ENCODE measurements at regions not wholly inside any gene's neighbourhood (a gene's known extent, or its start where the extent isn't known, plus 50 kb on each side); places are given as distances from the start of the nearest gene placed in this dataset.

DNA sequence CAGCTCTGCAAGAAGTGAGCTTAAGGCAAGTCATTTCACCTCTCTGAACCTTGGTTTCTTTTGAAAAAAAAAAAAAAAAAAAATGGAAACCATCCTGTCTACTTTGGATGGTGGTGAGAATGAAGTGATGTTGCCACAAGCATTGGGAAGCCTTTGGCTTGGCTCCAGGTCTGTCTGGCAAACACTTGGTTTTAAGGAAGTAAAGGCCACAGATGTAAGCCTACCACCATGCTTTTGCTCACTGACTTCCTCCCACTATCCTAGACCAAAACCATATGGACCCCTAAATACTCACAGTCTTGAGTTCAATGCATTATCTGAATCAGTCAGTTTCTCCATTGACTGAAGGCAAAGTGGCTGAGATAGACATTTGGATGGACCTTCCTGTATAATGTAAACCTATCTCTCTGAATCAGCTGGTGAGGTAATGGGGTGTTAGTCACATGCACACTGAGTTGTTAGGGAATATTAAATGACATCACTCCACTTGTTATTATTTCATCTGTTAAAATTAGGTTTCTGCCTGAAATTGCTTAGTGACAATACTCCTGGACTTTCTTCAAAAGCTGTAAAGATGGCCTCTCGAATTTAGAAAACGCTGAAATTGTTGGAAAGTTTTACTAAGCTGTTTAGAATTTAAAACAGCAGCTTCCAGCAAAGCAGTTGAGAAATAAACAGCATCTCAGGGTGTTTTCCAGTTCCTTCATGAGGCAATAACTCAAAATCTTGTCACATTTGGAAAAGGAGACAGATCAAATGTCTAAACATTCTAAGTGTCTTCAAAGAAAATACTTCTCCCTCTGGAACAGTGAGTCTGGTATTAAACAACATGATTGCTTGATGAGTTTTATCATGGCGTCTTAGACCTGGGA is 833.5 kb downstream of the DHX35 start:
- no peak for DNase-seq

DNA sequence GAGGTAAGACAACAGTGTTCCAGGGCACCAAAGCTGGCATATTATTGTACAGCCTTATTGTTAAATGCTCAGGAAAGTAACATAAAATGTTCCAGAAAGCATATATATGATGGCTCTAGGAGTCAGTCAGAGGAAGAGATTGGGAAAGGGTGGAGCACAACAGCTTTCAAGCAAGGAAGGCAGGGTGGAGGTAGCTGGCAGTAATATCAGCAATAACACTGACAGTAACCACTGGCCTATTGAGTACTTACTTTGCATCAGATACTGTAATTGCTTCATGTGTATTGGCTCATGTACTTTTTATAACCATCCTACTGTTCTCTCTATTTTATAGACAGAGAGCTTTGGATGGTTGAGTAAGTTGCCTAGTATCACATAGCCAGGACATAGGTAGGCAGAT is 830.2 kb downstream of the DHX35 start:
- no peak for DNase-seq

DNA sequence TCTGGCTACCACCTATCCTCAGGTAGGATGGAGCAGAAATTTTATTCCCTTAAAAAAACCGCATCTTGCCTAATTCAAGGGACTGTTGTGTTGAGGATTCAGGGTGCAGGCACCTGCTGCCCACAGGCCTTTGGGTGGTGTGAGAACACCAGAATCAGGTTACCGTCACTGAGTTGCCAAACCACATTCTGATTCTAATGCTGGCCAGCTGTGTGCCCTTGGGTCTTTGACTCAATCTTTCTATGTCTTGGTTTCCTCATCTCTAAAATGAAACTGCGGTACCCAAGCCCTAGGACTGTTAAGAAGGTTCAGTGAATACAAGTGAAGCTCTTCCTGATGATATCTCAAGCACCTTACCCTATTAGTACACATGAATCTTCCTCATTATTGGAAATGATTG is 827.3 kb downstream of the DHX35 start:
- no peak for DNase-seq

DNA sequence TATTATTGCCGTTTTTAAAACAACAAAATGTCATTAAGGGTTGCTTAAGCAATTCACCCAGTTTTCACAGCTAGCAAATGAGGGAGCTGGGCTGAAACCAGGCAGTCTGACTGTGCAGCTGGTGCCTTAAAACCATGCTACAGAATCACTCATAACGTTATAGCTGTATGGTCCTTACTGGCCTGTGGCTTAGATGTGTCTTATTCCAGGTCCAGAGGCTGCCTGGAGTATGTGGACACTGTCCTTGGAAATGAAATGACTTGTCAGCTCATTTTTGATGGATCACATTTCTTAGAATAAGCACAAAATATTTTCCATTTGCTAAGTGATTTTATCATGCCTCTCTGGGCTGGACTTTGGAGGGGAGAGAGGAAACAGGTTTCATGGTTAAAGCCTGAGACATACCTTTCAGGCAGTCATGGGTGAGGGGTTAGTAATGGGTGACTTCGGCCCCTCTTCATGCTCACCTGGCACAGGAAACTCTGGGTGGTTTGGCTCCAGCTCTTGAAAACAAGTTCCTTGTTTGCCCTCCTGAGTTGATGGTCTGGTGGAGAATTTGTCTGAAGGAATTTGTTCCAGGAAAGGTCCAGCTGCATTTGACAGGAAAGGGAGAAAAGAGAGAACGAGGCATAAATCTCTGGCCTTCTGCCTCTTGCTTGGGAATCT is 823.2 kb downstream of the DHX35 start:
- DNase-seq, result no peak

DNA sequence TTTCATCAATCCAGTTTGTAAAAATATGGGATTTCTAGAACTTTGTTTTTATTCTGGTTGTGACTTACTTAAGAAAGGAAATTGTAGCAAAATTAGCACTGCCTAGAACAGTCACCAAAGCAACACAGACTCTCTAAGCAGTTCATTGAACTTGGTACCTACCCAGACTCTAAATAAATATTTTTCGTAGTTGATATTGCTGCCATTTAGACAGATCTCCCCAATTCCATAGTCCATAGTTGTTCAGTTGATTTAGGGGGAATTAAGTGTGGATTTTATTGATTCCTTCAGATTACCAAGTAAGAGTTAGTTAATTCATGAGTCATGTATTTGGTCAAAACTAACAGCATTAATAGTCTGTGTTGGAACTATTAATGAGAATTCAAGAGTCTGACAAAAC is 822.5 kb downstream of the DHX35 start:
- DNase-seq, result no peak

DNA sequence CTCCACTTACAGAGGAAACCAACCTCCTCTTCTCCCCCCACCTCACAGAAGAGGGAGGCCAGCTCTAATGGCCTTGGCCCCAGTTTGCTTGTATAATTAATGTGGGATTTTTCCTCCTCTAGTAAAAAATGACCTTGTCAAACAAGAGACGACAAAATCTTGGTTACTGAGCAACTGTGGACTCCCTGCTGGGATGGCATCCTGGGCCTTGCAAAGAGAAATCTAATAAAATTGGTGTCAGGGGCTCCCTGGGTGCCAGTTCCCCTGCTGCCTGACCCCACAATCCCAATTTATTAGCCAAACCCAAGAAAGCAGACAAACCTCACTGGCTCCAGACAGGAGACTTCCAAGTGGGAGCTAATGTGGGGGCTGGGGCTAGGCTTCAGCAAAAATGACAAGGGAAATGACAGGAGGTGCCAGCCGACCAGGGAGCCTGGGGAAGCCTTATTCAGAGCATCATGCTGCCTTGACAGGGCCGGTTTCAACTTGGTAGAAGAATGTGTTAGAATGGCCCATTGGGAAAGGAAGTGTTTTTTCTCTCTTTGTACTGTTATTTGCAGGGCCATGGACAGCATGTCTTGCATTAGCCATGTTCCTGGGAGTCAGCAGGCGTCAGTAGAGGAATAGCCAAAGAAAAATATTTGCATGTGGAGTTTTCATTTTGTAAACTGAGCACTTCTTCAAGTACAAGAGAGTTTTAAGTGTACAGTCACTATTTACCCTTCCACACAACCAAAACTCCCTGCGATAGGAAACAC is 816.9 kb downstream of the DHX35 start:
- DNase-seq, result no peak

DNA sequence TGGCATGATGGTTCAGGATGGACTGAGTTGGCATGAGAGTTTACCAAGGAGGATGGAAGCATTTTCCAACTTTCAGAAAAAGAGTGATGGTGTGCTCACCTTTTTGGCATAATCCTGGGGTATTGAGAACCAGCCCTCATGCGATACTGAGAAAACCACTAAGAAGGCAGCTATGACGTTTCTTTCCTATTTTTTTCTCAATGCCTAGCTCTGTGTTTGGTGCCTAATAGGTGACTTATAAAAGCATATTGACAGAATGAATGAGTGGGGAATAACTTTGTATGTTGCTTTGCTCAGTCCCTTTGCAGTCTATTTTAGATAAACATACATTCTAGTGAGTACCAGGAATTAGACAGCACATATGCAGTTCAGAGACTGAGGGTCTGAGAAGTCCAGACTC is 816.3 kb downstream of the DHX35 start:
- DNase-seq, result no peak

- no peak for DNase-seq
Measured at GRCh38 chr20:39777610-39778009, 815.5 kb downstream of the DHX35 start.

DNA sequence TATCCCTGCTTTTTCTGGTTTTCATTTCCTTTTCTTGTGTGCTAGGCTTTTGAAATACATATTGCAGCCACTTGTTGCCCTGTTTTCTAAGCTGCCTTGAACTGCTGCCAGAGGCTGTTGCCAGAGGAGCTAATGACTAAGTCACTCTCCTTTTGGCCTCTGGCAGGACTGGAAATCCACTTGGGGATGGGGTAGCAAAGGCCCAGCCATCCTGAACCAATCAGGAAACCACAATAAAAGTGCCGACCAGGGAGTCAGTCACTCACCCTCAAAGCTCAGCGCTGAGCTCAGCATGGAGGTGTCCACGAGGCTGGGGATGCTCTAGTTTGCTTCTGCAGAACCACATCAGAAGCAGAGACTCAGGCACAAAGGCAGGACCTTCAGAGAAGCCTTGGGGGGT is 813.0 kb downstream of the DHX35 start:
- peak; percentile 30 for DNase-seq

DNA sequence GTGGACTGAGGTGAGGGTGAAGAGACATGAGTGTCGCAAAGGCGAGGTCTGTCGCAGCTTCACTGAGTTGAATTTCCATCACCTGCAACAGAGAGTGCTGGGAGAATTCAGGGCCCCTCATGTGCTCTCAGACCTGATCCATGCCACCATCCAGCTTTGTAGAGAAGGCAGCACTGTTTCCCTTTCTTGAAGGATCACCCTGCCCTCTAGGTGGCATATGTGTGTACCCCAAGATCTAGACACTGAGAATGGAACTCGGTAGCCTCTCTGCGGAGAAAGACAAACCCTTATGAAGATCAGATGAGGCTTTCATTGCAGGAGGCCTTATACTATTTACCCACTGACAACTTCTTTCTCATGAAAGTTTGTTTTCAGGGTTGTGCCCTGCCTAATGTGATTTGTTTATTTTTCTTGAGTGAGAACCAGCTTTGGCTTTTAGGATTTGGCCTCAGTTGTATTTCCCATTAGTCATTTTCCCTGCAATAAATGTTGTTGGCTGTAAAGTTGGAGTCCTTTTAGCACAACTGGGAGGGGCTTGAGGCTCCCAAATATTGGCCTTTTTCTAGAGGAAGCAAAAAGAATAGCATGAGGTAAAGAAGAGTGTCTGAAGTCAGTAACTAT is 811.3 kb downstream of the DHX35 start:
- no peak for DNase-seq

DNA sequence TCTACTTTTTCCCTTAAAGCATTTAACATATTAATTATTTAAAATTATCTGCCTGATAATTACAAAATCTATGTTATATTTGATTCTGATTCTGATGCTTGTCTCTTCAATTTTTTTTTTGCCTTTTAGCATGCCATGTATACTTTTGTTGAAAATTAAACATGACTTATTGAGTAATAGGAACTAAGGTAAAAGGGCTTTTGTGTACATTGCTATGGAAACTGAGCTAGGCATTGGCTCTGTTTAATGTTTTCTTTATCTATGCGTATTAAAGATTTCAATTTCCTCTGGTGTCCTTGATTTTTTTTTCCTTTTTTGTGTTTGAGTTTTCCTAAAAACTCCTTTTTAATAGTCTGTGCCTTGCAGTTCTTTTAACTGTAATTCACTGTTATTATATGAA is 805.2 kb downstream of the DHX35 start:
- DNase-seq, result no peak

DNA sequence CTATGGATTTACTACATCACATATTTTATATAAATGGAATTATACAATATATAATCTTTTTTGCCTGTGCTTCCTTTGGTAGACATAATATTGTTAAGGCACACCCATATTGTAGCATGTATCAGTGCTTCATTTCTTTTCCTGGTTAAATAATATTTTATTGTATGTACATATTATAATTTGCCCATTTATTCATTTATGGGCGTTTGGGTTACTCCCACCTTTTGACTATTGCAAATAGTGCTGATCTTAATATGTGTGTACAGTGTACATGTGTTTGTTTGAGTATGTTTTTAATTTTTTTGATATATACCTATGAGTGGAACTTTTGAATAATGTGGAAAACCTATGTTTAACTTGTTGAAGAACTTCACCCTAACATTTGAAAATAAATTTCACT is 804.2 kb downstream of the DHX35 start:
- DNase-seq, result no peak

DNA sequence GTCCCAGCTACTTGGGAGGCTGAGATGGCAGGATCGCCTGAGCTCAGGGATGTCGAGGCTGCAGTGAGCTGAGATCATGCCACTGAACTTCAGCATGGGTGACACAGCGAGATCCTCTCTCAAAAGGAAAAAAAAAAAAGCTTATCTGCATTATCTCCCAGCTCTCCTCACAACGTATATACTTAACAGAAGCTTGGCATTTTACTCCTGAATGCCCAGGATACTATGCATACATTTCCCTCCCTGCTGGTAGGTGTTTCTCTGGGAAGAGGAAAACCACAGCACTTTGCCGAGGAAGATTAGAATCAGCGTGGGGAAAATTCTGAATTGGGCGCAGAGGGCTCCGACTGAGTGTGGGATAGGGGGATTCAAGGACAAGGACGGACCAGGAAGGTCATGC is 800.6 kb downstream of the DHX35 start:
- no peak for DNase-seq

GRCh38 chr20:39758876-39759275 is 796.7 kb downstream of the DHX35 start:
- no peak for DNase-seq

- no peak for DNase-seq
Measured at GRCh38 chr20:39756828-39757227, 794.7 kb downstream of the DHX35 start.

DNA sequence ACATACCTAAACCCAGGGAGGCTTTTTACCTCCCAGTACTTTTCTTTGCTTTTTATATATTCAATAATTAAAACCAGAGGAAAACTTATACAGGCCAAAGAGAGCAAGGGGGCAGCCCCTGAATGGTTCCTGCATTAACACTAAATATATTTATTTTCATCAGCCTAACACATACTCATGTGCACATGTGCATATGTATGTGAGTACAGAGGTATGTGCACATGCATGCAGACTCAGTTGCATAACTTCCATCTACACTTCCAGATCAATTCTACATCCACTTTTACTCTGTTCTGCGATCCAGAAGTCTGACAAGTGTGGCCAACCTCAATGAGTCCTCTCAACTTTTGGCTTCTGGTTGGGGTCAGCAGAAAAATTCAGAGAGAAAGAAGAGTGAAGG is 794.2 kb downstream of the DHX35 start:
- DNase-seq, result no peak

DNA sequence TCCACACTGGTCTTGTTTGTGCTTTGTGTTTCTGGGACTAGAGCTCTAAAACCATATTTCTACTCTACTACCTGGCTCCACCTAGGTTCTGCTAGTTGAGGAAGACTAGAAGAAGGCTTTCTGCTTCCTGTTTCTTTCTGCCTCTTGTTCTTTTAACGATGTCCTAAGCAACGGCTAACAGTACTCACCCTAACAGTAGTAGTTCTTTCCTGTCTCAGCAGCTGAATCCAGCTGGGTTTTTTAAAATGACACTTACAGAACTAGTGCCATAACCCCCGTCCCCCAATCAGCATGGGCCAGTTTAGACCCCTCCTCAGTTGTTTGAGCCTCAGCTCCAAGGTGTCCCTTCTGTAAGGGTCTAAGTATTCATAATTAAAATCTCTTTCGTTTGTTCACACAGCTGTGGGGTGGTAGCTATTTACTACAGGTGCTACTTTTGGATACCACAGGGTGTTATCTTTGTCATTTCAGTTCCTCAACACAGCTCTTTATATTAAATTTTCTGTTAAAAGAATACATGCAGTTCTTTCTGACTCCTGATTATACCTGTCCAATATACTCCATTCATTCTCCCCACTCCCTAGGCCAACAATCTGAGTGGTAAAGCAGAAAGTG is 790.2 kb downstream of the DHX35 start:
- DNase-seq, result no peak

GRCh38 chr20:39751557-39752137 is 789.5 kb downstream of the DHX35 start:
- DNase-seq, result no peak

DNA sequence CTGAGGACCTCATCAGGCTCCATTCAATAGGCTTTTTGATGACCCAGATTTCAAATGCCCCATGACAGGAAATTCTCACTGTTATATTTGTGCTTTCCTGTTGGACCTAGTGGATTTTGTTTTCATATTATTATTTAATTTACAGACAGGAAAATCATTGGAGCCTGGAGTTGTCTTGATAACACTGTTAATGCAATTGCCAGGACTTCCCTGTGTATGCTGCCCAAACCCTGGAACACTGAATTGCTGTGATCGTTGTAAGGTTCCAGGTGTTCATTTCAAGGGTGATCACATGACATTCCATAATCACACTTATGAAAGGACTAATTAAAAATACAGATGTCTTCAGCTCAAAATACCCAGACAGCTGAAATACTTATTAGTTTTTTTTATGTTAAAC is 783.2 kb downstream of the DHX35 start:
- no peak for DNase-seq

GRCh38 chr20:39738651-39739050 is 776.5 kb downstream of the DHX35 start:
- DNase-seq, result no peak

DNA sequence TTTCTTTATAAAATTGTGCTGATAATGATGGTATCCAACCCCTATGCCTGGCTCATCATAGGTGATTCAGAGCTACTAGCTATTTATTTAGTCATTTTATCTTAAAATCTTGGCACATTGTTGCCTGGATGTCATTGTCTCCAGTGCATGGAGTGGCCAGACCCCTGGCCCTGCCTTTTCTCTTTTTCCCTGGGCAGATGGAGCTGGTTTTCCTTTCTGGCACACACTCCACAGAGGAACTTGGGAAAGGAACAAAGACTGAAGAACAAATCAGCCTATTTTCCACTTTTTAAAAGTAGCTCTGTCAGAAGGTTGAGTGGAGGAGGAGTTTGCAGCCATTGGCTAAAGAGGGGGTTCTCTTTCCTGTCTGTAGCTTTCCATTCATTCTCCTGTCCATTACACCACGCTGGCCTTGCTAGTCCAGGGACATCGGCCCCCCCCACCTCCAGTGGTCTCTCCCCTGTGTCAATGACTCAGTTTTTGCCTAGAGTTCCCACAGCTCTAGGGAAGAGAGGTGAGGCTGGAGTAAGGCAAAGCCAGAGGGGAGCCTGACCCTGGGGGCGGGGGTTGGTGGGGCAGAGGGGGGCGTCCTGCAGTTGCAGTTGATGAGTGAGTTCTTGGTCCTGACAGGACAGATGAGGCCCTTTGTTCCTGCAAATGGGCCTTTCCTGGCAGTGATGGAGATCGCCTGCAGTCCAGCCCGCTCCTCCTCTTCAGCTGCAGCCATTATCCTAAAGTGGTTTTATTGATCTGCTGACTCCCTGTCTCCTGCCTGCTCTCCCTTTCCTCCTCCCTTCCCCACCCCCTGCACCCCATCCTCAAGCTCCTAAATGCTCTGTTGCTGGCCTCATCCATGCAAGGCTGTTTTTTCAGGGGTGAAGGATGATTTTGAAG is 774.5 kb downstream of the DHX35 start:
- no peak for DNase-seq

All from femur (tissue), 1 donor.